Activated T-cell treated with anti-CD3 and anti-CD28 coated beads for 48 hours (primary cell): ENCODE measurements at regions not wholly inside any gene's neighbourhood (a gene's known extent, or its start where the extent isn't known, plus 50 kb on each side); places are given as distances from the start of the nearest gene placed in this dataset.

ENCODE experiments used
- DNase-seq: peaks from one replicate; pipeline ENCODE4 v3.0.0-alpha.2; 2020; ENCODE audit warnings: low read depth

DNA sequence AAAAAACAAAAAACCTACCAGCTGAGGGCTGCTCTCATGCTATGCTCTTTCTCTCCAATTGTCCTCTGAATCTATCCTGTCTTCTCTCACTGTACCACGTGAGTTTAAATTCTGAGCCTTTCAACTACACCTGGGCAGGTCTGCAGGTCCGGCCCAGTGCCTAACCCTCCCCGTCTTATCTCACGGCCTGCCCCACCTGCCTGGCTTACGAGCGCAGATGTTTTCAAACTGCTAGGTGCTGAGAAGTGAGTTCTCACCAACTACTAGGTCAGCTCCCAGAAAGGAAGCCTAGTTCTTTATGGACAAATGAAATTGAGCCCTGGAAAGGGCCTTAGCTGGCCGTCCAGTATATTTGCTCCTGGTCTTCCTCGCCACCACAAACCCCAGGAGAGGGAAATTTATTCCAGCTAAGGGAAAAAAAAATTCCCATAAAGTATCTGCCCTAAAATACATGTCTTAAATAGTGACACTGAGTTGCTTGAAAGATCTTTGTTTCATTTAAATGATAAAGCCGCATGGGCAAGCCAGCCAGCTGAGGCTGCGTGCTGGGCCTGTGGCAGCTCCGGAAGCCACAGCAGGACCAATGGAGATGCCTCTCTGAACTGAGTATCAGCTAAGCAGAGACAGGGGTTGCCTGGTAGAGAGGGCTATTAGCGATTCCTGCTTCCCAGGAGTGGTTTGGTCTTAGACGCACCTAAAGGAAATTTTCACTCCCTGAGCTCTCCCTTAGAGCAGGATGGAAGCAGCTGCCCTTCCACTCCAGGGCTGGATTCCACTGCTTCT, 92.5 kb upstream of the NCK2 start:
- no peak for DNase-seq

DNA sequence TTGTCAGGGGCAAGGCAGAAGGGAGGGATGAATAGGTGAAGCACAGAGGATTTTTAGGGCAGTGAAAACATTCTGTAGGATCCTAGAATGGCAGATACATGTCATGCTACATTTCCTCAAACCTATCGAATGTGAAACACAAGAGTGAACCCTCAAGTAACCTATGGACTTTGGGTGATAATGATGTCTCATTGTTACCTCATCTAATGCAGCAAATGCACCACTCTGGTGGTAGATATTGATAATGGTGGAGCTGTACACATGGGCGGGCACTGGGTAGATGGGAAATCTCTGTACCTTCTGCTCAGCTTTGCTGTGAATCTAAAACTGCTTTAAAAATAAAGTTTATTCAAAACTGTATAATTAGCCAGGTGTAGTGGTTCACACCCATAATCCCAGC, 95.2 kb upstream of the NCK2 start:
- no peak for DNase-seq

DNA sequence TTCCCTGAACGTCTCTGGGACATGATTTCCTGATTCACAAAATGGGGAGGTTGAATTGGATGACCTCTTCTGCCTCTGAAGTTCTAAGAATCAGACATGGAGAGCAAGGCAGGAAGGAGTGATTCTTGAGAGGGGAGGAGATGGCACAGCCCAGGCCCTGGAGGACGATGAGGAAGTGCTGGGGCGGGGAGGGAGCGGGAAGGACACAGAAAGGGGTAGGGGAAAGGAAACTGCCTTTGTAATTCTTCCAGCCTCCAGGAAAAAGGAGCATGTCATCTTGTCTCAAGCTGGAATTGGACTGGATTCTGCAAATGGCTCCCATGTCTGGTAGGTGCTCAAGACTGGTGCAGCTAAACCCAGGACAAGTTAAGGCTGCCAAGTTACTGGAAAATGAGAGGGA, 97.0 kb upstream of the NCK2 start:
- DNase-seq: no peak

DNA sequence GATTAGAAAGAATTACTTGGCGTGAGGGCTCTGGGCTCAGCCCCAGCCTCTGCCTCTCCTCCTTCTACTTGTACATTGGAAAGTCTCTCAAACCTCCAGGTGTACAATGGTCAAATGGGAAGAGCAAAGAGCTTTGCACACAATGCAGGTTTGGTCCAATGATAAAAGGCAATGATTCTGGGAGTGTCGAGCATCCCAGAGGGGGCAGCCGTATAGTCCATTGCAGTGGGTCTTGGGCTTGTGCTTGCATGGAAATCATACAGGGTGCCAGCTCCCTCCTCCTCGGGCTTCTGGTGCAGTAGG, 98.0 kb upstream of the NCK2 start:
- no peak for DNase-seq

DNA sequence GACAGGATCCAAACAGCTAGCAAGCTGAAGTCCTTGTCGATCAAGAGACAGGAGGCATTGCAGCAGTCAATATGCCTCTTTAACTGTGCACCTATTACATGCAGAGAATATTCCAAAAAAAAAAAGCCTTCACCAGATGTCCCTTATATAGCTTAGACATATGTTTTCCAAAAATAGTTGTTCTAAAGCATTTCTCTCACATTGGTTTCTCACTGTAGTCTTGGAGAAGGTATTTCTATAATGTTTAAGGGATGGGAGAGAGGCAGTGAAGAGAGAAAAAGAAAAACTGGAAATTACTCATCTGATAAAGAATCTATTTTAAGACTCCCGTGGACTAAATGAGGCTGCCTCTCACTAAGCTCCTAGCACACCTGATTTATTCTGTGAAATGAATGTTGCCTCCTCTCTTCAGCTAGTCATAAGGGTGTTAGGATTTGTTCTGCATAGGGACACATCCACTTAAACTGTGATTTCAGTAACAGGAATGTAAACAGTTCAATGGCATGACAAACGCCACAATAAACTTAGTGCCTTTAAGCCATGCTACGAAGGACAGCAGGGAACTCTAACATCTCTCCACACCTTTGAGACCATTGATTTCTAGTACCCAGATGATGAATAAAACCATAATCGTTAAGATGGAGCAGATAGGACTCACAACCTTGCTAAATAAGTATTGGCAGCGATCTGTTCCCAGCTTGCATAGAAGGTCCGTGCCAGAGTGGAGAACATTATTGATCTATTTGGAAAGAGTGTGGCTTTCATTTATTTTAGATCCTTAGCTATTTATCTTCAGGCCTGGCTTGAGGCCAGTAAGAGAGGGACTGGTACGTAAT, 98.6 kb upstream of the NCK2 start:
- no peak for DNase-seq

DNA sequence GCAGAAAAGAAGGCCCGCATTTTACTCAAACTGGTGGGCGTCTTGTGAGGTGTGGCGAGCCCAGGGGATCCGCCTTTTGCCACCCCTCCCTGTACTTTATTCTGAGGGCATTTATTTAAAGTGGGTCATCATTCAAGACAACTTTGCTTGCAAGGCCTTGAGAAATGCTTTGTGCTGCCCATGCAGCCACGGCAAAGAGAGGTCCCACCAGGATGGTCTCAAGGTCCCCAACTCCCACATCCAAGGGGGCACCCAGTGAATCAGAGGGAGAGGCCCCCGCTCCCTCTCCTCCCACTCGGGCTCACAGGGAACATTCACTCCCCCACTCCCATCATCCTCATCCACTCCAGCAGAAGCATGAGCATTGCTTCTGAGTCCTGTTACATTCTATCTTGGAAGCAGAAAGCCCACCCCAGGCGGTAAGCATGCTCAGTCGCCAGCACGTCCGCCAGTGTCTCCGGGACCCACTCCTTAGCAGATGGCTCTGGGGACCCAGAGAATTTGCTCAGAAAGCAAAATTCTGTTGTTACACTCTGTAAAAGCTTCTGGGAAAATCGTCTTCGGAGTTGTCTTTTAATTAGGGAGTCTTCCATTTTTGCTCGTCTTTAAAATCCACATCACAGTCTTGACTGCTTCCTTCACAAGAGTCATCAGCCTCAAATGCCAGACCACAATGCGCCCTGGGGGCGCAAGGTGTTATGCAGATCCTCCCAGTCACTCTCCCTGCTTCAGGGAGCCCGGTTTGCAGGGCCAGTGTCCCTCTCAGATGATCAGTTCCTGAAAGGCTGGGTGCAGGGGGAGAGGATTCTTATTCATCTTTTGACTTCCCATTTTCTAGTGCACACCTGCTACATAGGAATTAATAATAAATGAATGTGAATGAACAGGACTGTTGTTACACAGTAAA, 99.4 kb upstream of the NCK2 start:
- no peak for DNase-seq

DNA sequence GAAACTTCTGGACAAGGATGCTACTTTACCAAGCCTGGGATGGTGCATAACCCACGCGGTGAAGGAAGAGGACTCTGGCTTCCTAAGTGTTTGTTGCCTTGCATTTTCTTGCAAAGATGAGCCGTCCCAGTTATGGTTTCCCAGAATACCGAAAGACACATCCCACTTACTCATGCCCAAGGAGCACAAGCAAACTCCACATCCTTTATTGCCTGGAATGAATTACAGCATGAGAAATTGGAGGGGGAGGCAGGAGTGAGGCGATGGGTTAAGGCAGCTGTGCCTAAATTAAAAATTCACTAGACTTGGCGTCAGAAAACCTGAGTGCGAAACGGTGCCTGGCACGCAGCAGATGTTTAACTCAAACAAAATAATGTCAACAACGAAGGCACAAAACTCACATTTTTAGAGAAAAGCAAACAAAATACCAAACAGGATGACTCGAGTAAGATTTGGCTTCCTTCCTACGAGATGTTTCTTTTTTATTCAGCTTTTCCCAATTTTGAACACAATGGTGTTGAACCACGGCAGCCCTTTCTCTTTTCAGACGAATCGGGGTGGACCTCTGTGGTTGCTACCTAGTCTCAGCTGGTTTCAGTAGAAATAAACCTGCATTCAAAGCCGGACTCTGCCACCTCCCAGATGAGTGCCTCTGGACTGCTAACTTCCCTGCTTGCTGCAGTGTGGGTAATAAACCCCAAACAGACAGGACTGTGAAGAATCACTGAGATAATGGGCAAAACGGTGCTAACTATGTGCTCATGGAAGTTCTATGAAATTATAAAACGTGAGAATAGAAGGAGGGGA, 100.3 kb upstream of the NCK2 start:
- DNase-seq: no peak

DNA sequence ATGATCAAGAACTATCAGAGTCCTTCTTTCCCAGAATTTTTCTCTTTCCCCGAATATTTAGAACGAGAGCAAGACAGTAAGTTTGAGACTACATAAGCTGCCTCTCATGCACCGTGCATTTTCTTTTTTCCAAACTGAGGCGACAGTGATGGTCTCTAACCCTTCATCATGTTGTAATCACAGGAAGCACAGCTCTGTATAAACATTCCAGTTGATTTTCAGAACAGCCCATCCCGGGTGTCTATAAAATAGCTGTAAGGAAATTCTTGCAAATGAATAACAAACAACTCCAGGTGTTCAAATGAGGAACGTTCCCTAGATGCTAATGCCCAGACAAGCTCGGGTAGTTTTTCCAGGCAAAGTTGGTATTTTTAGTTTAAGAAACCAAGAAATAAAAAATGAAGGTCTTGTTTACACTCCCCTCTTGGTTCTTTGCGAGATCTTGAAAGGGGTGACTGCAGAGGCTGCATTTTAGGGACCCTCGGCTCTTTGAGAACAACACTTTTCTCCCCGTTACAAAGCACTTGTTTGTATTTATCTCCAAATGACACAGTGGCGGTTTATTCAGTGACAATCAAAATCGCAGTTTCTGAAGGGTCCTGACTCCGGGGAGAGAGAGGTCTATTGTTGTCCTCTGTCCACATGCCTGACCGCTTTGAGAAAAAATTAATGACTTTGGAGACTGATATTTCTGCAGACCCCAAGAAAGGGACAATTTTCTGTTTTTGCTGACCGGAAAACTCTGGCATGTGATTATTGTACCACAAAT, 101.1 kb upstream of the NCK2 start:
- no peak for DNase-seq

DNA sequence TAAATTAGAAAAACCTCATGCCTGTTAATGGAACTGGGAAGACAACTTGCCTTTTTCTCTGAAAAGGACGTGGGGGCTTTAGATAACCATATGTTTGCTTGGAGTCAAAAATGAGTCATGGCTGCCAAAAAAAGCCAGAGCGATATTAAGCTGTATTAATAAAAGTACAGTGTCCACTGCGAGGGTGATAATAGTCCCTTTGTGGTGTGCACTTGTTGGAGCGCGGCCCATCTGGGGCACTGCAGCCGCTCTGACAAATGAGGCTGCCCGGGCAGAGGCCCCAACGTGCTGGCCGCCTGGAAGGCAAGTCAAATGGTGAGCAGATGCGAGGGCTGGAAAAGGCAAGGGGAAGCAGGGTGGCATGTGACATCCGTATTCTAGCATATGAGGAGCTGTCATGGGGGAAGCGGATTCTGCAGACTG, 103.3 kb upstream of the NCK2 start:
- no peak for DNase-seq

DNA sequence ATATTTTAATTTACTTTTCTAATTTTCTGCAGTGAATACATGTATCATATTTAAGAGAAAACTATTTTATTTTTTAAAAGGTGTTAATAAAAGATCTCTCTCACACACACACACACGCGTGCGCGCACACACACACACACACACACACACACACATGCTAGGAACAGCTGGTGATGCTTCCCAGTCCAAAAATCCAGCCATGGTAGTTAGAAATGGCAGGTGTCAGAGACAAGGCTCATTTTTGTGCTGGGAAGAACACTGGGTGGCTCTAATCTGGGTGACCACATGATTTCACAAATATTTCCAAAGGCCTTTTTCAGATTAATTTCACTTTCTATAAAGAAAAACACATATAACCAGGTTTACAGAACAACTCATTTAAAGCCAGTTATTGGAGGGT, 104.5 kb upstream of the NCK2 start:
- no peak for DNase-seq

DNA sequence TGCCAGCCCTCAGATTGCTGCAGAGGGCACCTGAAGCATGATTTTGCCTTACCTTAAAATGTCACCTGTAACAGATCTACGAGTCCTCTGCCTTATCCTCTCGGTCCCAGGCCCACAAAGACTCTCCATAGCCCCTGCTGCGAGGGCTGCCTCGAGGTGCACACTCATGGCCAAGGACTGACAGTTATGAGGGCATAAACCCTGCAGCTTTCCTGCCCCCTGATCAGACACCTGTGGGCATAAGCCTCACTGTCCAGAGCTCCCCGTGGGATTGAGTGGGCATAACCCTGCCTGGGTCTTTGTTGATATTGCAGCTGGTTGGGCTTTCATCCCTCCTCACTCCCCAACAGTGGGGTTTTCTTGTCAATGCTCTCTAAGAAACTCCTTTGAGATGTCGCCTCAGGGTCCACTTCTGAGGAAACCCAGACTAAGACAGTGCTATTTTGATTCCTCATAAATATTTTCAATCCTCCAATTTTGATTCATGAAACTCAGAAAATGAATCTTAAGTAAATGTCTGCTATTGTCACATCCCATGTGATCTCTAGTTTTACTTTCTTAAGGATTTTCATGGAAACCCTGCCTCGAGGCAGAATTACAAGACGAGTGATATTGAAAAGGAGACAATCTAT, 108.5 kb upstream of the NCK2 start:
- DNase-seq: no peak

DNA sequence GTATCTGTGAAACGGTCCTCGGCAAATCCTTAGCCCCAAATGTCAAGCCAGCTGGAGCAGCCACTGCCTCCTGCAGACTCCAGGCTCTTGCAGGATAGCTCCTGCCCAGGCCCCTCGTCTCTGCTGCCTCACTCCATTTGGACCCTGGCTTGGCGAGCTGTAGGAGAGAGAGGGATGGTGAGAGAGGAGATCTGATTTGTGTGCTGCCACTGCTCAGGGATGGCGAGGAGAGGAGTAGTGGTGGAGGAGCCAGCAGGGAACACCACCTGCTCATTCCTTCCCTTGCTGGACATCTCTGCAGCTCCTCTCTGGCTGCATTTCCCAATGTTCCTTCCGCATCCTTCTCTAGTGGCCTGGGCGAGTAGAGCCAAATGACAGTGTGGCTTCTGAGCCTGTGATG, 109.1 kb upstream of the NCK2 start:
- DNase-seq: no peak

DNA sequence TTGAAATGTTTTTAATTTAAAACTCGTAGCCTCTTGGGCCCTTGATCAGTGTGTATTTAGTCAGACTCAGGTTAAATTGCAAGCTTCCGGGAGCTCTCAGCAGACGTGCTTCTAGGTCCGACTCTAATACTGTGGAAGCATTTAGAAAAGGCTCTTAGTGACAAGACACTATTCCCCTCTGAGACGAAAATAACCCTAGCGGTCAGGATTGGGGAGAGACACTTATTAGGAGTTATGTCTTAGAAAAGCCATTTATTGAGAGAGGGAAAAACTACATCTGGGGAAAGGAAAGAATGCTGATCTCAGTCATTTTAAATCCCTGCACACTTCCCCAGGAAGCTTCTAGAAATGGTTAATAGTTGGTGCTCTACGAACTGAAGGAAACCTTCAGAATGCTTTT, 110.5 kb upstream of the NCK2 start:
- DNase-seq: no peak

DNA sequence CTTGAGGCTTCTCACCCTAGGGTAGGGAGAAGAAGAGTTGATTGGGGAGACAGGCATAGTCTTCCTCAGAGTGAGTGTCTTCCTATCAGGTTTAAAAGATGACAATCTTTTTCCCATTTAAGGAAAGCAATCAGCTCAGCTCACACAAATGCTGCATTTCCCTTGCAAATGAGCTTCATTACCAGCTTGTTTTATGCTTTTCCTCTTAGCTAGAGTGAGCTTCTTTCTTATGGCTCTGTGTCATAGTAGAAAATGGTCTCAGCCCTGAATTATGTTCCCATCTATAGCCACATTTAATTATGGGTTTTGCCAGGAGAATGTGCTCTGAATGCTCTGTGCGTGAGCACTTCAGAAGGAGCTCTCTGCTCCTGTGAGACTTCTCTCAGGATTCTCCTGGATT, 112.8 kb upstream of the NCK2 start:
- DNase-seq: no peak

DNA sequence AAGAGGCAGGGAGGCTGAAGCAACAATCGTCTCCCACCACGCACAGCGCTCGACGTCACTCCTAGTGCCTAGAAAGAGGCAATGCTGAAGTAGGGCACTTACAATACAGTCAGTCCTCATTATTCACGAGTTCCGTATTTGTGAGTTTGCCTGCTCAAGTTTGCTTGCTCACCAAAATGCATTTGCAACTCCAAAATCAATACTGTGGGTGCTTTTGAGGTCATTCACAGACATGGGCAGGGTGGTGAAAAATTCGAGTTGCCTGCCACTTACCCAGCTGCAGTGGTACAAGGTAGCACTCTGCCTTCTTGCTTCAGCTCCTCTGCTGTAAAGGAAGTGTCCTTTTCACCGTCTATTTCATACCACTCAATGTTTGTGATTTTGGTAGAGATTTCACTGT, 113.7 kb upstream of the NCK2 start:
- no peak for DNase-seq

DNA sequence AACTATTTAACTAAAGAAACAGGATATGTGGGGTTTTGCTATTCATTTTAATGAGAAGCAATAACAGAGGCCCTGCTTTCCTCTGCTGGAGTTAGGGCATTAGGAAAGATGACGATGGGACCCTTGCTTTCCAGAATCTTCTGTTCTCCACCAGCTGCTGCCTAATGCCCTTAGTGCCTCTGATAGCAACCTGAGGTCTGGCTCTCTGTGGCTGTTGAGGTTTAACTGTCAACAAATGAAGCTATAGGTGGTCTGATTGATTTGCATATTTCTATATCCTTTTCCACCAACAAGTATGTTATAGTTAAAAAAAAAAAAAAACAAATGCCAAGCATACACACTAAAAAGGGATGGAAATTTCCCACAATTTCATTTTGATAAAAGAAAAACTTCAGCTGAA, 115.1 kb upstream of the NCK2 start:
- no peak for DNase-seq

DNA sequence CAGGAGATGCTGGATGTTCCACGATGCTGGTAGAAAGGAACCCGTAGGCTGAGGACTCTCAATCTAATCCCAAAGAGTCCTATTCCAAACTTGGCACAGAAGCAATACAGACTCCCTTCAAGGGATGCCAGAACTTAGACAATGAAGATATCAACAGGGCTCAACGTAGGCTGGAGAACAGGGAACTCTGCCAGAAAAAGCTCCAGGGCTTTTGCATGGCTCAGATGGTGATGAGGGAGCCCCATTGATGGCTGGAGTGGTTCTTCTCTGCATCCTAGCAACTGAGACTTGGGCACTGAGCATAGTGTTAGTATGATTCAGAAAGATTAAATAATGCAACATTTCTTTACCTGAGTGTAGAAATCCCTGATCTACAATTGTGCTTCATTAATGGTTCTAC, 117.2 kb upstream of the NCK2 start:
- no peak for DNase-seq

DNA sequence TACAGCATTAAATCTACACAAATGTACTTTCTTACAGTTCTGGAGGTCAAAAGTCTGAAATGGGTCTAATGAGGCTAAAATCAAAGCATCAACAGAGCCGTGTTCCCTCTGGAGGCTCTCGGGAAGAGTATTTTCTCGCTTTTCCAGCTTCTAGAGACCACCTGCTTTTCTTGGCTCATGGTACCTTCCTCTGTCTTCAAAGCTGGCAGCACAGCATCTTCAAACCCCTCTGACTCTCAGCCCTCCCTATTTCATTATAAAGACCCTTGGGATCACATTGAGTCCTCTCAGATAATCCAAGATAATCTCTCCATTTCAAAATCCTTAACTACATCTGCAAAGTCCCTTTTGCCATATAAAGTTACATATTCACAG, 117.8 kb upstream of the NCK2 start:
- DNase-seq: no peak

DNA sequence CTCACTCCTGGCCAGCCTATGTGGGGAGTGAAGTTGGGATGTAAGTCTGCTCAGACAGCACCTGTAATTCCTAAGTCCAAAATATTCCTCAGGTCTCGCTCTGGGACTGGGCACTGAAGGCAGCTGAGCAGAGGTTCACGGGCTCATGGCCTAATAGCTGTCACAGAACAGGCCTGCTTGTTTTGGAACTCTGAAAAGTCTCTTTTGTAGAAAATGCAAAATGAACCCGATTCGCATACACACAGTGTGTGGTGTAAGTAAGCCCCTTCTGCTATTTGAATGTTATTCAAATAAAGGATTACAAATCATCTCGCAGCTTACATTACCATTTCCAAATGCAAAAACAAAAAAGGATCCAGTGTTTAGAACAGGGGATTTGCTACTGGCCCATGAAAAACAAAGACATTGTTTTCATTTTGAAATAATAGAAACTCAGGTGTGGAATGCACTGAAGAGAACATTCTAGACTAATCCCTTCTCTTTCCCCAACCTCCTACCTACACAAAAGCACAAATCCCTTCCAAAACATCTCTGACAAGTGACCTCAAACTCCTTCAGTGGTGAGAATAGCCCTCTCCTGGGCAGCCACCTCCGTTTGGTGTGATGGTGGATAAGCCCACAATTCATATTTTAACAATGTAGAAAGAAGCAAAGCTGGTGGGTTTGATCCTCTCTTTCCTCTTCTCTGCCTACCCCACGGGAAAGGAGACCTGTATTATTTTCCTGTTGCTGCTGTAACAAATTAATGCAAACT, 118.3 kb upstream of the NCK2 start:
- no peak for DNase-seq

DNA sequence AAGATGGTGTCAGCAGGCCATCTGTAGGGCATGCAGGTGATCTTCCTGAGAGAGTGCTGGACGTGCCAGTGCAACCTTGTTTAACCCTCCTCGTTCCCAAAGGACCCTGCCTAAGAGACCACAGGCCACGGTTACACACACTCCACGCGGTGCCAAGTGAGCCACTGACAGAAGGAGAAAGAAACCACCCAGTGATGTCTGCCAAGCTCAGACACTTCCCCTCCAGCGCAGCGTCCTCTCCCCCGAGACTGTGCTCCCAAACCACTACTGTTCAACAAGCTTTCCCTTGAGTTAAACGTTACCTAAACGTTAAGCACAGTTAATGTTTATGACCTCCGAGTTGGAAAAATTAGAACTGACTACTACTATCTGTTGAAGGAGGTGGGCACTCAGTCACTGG, 119.1 kb upstream of the NCK2 start:
- DNase-seq: no peak
